ENCODE measurements at regions not wholly inside any gene's neighbourhood (a gene's known extent, or its start where the extent isn't known, plus 50 kb on each side); places are given as distances from the start of the nearest gene placed in this dataset.

DNA sequence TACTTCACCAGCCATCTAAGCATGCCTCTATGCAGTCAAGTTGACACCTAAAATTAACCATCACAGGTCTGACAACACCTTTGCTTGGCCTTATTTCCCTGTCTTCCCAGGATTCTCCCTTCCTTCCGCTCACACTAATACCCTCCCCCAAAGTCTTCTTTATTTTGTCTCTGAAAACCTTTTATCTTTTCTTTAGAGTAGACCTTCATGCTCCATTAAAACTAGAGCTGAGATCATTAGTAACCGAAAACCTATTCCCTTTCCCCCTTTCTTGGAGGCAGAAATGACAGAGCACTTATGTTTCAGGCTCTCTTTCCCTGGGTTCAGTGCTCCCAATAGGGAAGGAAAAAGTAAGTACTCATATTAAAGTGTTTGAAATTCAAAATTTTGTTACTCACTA, 423.8 kb downstream of the YTHDC2 start:
- TF ChIP-seq JUND (IDR thresholded peaks at IDR 0.05) (no peak), TCF7L2 (IDR thresholded peaks at IDR 0.05; ENCODE audit: borderline replicate concordance, extremely low read depth, insufficient read depth, insufficient read length) (no peak), RAD21 (IDR thresholded peaks at IDR 0.05; ENCODE audit: low read depth) (no peak)
